ENCODE measurements at regions not wholly inside any gene's neighbourhood (a gene's known extent, or its start where the extent isn't known, plus 50 kb on each side); places are given as distances from the start of the nearest gene placed in this dataset.
"Not testable (repeated sequence)": the region's sequence is repeated elsewhere in the genome, so short reads cannot be mapped to it uniquely, and the experiment has no call there.

GRCh38 chrX:106284431-106285025 is 116.4 kb downstream of the PWWP3B start:
- Histone ChIP-seq H3K4me3 (ENCODE audit: extremely low read depth, insufficient read depth, low read length, poor library complexity, severe bottlenecking) (no peak overlapping the region), H3K9me3 (ENCODE audit: control insufficient read depth, low read length) (no peaks in the 10 kb centered on the region), H3K4me1 (ENCODE audit: control insufficient read depth, insufficient read depth, low read length, poor library complexity, severe bottlenecking) (no peaks in the 10 kb centered on the region), H3K36me3 (ENCODE audit: control insufficient read depth, insufficient read depth, low read length) (no peaks in the 10 kb centered on the region), H3K27ac (ENCODE audit: low read depth, low read length, severe bottlenecking) (no peak overlapping the region)
- 80 to 100% methylated on average over 1 of the region's 2 CpGs for whole genome bisulfite sequencing, 2 experiments (ENCODE audit: insufficient coverage in 2 of 2)

DNA sequence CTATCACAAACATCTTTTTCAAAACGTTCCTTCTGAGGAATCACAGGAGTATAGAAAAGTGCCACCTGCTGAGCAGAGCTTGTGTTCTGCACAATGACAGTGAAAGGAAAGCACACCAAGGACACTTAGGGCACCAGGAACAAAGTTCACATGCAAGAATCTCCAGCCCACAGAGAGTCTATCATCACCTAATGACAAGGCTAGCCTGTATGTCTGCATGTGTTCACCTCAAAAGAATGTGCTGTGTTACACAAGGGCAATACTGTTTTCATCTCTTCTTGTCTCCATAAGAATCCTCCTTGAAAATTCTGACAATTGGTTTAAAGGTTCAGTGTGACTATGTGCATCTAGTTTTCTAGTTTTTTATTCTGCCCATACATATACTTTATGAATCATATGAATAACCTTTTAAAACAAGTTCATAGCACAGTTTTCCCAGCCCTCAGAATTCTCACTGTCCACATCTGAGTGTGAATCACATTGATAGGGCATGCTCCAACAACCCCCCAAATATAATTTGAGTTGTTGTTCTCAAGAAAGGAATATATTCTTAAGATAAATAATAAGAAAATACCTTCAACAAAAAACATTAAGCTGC is 118.0 kb downstream of the PWWP3B start:
- WGBS, 2 experiments (ENCODE audit: insufficient coverage in 2 of 2), result no CpG with 5 or more reads among the region's 1 CpG
- H3K9me3 ChIP-seq (ENCODE audit: control insufficient read depth, low read length), result no peaks in the 10 kb centered on the region
- H3K36me3 ChIP-seq (ENCODE audit: control insufficient read depth, insufficient read depth, low read length), result no peaks in the 10 kb centered on the region
- H3K27ac ChIP-seq (ENCODE audit: low read depth, low read length, severe bottlenecking), result no peak overlapping the region
- H3K4me1 ChIP-seq (ENCODE audit: control insufficient read depth, insufficient read depth, low read length, poor library complexity, severe bottlenecking), result no peaks in the 10 kb centered on the region
- H3K4me3 ChIP-seq (ENCODE audit: extremely low read depth, insufficient read depth, low read length, poor library complexity, severe bottlenecking), result no peak overlapping the region

- not testable (repeated sequence) for H3K4me3 ChIP-seq (ENCODE audit: extremely low read depth, insufficient read depth, low read length, poor library complexity, severe bottlenecking); H3K9me3 ChIP-seq (ENCODE audit: control insufficient read depth, low read length); H3K27ac ChIP-seq (ENCODE audit: low read depth, low read length, severe bottlenecking); H3K36me3 ChIP-seq (ENCODE audit: control insufficient read depth, insufficient read depth, low read length); H3K4me1 ChIP-seq (ENCODE audit: control insufficient read depth, insufficient read depth, low read length, poor library complexity, severe bottlenecking)
- no CpG with 5 or more reads among the region's 5 CpGs for WGBS, 2 experiments (ENCODE audit: insufficient coverage in 2 of 2)
Measured at GRCh38 chrX:106290778-106291177, 122.7 kb downstream of the PWWP3B start.

DNA sequence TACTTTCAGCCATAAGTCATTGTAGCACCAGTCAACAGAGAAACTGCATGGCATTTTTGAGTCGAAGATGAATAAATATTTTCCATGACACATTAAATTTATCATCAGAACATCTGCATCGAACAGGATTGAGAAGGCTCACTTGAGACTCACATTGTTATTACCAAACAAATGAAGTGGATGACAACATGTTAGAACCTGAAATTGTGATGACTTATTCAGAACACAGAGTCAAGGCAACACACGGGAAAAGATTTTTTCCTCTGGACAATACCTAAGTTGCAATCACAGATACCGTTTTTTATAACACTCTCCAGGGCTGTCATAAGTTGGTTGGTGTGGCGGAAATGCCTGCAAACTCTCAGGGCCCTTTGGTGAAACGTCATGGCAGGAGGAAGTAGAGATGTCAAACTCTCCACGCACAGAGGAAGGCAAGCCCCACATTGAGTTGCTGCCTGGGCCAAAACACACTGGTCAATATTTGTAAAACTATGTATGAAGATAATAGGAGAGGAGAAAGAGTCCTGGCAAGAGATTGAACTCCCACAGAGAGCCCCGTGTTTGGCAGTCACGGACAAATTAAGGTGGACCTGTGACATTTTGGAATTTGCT is 123.8 kb downstream of the PWWP3B start:
- not testable (repeated sequence) for H3K4me1 ChIP-seq (ENCODE audit: control insufficient read depth, insufficient read depth, low read length, poor library complexity, severe bottlenecking); H3K4me3 ChIP-seq (ENCODE audit: extremely low read depth, insufficient read depth, low read length, poor library complexity, severe bottlenecking); H3K9me3 ChIP-seq (ENCODE audit: control insufficient read depth, low read length); H3K36me3 ChIP-seq (ENCODE audit: control insufficient read depth, insufficient read depth, low read length); H3K27ac ChIP-seq (ENCODE audit: low read depth, low read length, severe bottlenecking)
- no CpG with 5 or more reads among the region's 9 CpGs for WGBS, 2 experiments (ENCODE audit: insufficient coverage in 2 of 2)

DNA sequence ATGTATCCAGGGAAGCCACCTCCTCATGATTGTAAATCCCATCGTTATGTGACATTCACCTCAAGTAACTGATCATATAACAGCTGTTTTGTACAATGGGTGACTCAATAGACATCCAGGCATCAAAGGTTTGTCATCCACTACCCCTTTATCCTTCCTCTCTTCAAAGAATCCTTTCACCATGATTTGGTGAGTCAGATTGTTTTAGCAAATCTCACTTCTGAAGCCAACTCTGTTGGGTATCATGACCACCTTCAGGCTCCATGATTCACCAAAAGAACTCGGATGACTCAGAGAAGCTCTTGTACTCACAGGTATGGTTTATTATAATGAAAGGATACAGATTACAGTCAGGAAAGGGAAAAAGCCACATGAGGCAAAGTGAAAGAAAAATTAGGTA is 132.1 kb downstream of the PWWP3B start:
- Histone ChIP-seq H3K4me1 (ENCODE audit: control insufficient read depth, insufficient read depth, low read length, poor library complexity, severe bottlenecking) (no peaks in the 10 kb centered on the region), H3K4me3 (ENCODE audit: extremely low read depth, insufficient read depth, low read length, poor library complexity, severe bottlenecking) (no peak overlapping the region), H3K36me3 (ENCODE audit: control insufficient read depth, insufficient read depth, low read length) (no peaks in the 10 kb centered on the region), H3K9me3 (ENCODE audit: control insufficient read depth, low read length) (no peaks in the 10 kb centered on the region), H3K27ac (ENCODE audit: low read depth, low read length, severe bottlenecking) (no peak overlapping the region)
- no CpG with 5 or more reads among the region's 2 CpGs for WGBS, 2 experiments (ENCODE audit: insufficient coverage in 2 of 2)

GRCh38 chrX:106300656-106301055 is 132.6 kb downstream of the PWWP3B start:
- Histone ChIP-seq H3K9me3 (ENCODE audit: control insufficient read depth, low read length) (no peaks in the 10 kb centered on the region), H3K36me3 (ENCODE audit: control insufficient read depth, insufficient read depth, low read length) (no peaks in the 10 kb centered on the region), H3K27ac (ENCODE audit: low read depth, low read length, severe bottlenecking) (no peak overlapping the region), H3K4me1 (ENCODE audit: control insufficient read depth, insufficient read depth, low read length, poor library complexity, severe bottlenecking) (no peaks in the 10 kb centered on the region), H3K4me3 (ENCODE audit: extremely low read depth, insufficient read depth, low read length, poor library complexity, severe bottlenecking) (no peak overlapping the region)
- no CpG with 5 or more reads among the region's 3 CpGs for WGBS, 2 experiments (ENCODE audit: insufficient coverage in 2 of 2)

- H3K27ac ChIP-seq (ENCODE audit: low read depth, low read length, severe bottlenecking), result no peak overlapping the region
- 50 to 92% methylated on average over 2 of the region's 2 CpGs for WGBS, 2 experiments (ENCODE audit: insufficient coverage in 2 of 2)
Measured at GRCh38 chrX:106302304-106302703, 134.2 kb downstream of the PWWP3B start.

GRCh38 chrX:106306391-106306947 is 138.4 kb downstream of the PWWP3B start:
- H3K4me3 ChIP-seq (ENCODE audit: extremely low read depth, insufficient read depth, low read length, poor library complexity, severe bottlenecking), result no peak overlapping the region
- H3K4me1 ChIP-seq (ENCODE audit: control insufficient read depth, insufficient read depth, low read length, poor library complexity, severe bottlenecking), result no peaks in the 10 kb centered on the region
- H3K9me3 ChIP-seq (ENCODE audit: control insufficient read depth, low read length), result no peaks in the 10 kb centered on the region
- H3K27ac ChIP-seq (ENCODE audit: low read depth, low read length, severe bottlenecking), result no peak overlapping the region
- WGBS, 2 experiments (ENCODE audit: insufficient coverage in 2 of 2), result 71 to 90% methylated on average over 1 to 5 of the region's 7 CpGs
- no peaks in the 10 kb centered on the region for H3K36me3 ChIP-seq (ENCODE audit: control insufficient read depth, insufficient read depth, low read length)

More at GRCh38 chrX:106302304-106302703, 134.2 kb downstream of the PWWP3B start:
- no peaks in the 10 kb centered on the region for H3K9me3 ChIP-seq (ENCODE audit: control insufficient read depth, low read length)
- no peaks in the 10 kb centered on the region for H3K4me1 ChIP-seq (ENCODE audit: control insufficient read depth, insufficient read depth, low read length, poor library complexity, severe bottlenecking)
- H3K36me3 ChIP-seq (ENCODE audit: control insufficient read depth, insufficient read depth, low read length), result no peaks in the 10 kb centered on the region
- H3K4me3 ChIP-seq (ENCODE audit: extremely low read depth, insufficient read depth, low read length, poor library complexity, severe bottlenecking), result no peak overlapping the region

DNA sequence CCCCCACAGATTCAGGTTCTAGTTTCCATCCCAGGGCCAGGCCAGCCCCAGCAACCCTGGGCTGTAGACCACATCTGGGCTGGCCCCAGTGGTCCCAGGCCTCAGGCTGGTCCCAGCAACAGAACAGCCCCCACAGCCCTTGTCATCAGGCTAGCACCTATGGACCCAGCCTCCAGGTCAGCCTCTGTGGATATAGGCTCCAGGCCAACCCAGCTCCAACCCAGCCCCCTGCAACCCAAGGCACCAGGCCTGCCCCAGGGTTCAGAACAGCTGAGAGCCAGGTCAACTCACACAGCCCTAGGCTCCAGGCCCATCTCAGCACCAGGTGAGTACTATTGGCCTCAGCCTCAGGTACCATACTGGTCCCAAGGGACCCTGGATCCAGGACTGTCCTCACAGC is 155.3 kb downstream of the PWWP3B start:
- H3K4me3 ChIP-seq (ENCODE audit: extremely low read depth, insufficient read depth, low read length, poor library complexity, severe bottlenecking), result no peak overlapping the region
- no peaks in the 10 kb centered on the region for H3K36me3 ChIP-seq (ENCODE audit: control insufficient read depth, insufficient read depth, low read length)
- no peak overlapping the region for H3K27ac ChIP-seq (ENCODE audit: low read depth, low read length, severe bottlenecking)
- H3K4me1 ChIP-seq (ENCODE audit: control insufficient read depth, insufficient read depth, low read length, poor library complexity, severe bottlenecking), result no peaks in the 10 kb centered on the region
- H3K9me3 ChIP-seq (ENCODE audit: control insufficient read depth, low read length), result no peaks in the 10 kb centered on the region

- no peaks in the 10 kb centered on the region for H3K9me3 ChIP-seq (ENCODE audit: control insufficient read depth, low read length)
Measured at GRCh38 chrX:106331606-106332005, 163.5 kb downstream of the PWWP3B start.

GRCh38 chrX:106341823-106342222 is 173.7 kb downstream of the PWWP3B start:
- H3K27ac ChIP-seq (ENCODE audit: low read depth, low read length, severe bottlenecking), result no peak overlapping the region
- H3K4me1 ChIP-seq (ENCODE audit: control insufficient read depth, insufficient read depth, low read length, poor library complexity, severe bottlenecking), result no peaks in the 10 kb centered on the region
- no peaks in the 10 kb centered on the region for H3K9me3 ChIP-seq (ENCODE audit: control insufficient read depth, low read length)
- no peaks in the 10 kb centered on the region for H3K36me3 ChIP-seq (ENCODE audit: control insufficient read depth, insufficient read depth, low read length)
- no peak overlapping the region for H3K4me3 ChIP-seq (ENCODE audit: extremely low read depth, insufficient read depth, low read length, poor library complexity, severe bottlenecking)
- WGBS, 2 experiments (ENCODE audit: insufficient coverage in 2 of 2), result 80% methylated on average over 2 of the region's 3 CpGs; no CpG with 5 or more reads in 1 of the 2 experiments

More at GRCh38 chrX:106331606-106332005, 163.5 kb downstream of the PWWP3B start:
- no CpG with 5 or more reads among the region's 3 CpGs for WGBS, 2 experiments (ENCODE audit: insufficient coverage in 2 of 2)
- H3K4me3 ChIP-seq (ENCODE audit: extremely low read depth, insufficient read depth, low read length, poor library complexity, severe bottlenecking), result no peak overlapping the region
- no peak overlapping the region for H3K27ac ChIP-seq (ENCODE audit: low read depth, low read length, severe bottlenecking)
- H3K4me1 ChIP-seq (ENCODE audit: control insufficient read depth, insufficient read depth, low read length, poor library complexity, severe bottlenecking), result no peaks in the 10 kb centered on the region
- no peaks in the 10 kb centered on the region for H3K36me3 ChIP-seq (ENCODE audit: control insufficient read depth, insufficient read depth, low read length)

Measured in mesodermal cell (in vitro differentiated cells).